ENCODE measurements at regions not wholly inside any gene's neighbourhood (a gene's known extent, or its start where the extent isn't known, plus 50 kb on each side); places are given as distances from the start of the nearest gene placed in this dataset.

DNA sequence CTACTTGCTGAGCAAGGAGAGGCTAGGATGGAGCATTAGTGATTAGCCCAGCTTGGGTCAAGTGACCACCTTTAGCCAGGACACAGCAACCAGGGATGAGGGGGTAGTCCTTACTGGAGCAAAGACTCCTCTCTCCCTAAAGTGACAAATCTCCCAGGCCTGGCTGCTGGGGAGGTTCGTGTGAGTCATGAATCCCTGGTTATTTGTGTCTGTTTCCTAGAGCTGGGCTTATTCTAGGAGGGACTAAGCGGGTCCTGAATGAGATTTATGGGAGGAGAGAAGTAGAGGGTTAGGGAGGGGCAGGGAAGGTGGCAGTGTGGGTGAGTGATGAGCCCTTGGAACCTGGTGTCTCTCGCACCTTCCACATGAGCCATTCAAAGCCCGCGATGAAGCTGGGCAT is 487.3 kb downstream of the TSHZ3 start:
- Histone ChIP-seq H3K4me3 (no peak overlapping the region), H3K4me2 (no peak overlapping the region), H3K4me1 (ENCODE audit: insufficient read depth) (no peaks in the 10 kb centered on the region), H3K27ac (no peak overlapping the region), H3K9me3 (ENCODE audit: low read depth) (no peaks in the 10 kb centered on the region), H4K20me1 (ENCODE audit: insufficient read depth, poor library complexity, severe bottlenecking) (no peaks in the 10 kb centered on the region), H3K9me2 (replicated peaks; ENCODE audit: insufficient read depth) (no peaks in the 10 kb centered on the region), H3K27me3 (no peaks in the 10 kb centered on the region), H3K36me3 (replicated peaks; ENCODE audit: insufficient read depth, low read depth) (no peaks in the 10 kb centered on the region), H3K79me2 (no peaks in the 10 kb centered on the region), H2AFZ (no peak overlapping the region)
- no peak for DNase-seq (ENCODE audit: low spot score)
- 83% methylated on average over 5 of the region's 5 CpGs for WGBS (ENCODE audit: low lambda C conversion rate, missing lambda C conversion rate)
- TF ChIP-seq EZH2 (IDR thresholded peaks at IDR 0.05; ENCODE audit: borderline replicate concordance) (no peak), CTCF (IDR thresholded peaks at IDR 0.05; ENCODE audit: poor library complexity) (no peak), EZH2phosphoT487 (IDR thresholded peaks at IDR 0.05; ENCODE audit: low read depth, severe bottlenecking, unreplicated experiment) (no peak)

DNA sequence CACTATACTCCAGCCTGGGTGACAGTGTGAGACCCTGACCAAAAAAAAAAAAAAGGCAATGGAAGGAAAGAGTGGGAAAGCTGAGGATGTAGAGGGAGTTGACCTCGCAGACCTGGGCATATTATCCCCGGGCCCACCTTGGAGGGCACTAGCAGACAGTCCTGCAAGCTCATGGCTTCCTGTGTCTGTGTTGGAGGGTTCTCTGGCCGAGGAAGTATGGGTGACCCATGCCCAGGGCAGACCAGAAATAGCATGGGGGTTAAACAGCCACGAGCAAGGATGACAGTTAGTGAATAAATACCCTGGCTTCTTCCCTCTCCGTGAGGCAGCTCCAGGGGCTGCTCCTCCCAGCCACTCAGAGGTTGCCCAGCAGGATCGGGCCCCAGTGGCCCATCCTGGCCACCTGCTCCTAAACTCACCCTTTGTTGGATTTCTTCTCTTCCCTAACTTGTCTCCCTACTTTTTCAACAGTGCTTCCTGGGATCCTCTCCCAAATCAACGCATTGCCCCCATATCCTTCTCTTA is 485.8 kb downstream of the ZNF536 start:
- Histone ChIP-seq H3K4me2 (no peak overlapping the region), H3K79me2 (no peaks in the 10 kb centered on the region), H2AFZ (no peak overlapping the region), H3K36me3 (replicated peaks; ENCODE audit: insufficient read depth, low read depth) (no peaks in the 10 kb centered on the region), H3K27me3 (no peaks in the 10 kb centered on the region), H4K20me1 (ENCODE audit: insufficient read depth, poor library complexity, severe bottlenecking) (no peaks in the 10 kb centered on the region), H3K9me3 (ENCODE audit: low read depth) (no peaks in the 10 kb centered on the region), H3K9me2 (replicated peaks; ENCODE audit: insufficient read depth) (no peaks in the 10 kb centered on the region), H3K27ac (no peak overlapping the region), H3K4me1 (ENCODE audit: insufficient read depth) (no peaks in the 10 kb centered on the region), H3K4me3 (no peak overlapping the region)
- WGBS (ENCODE audit: low lambda C conversion rate, missing lambda C conversion rate), result 86% methylated on average over 7 of the region's 7 CpGs
- no peak for TF ChIP-seq EZH2 (IDR thresholded peaks at IDR 0.05; ENCODE audit: borderline replicate concordance)
- no peak for TF ChIP-seq EZH2phosphoT487 (IDR thresholded peaks at IDR 0.05; ENCODE audit: low read depth, severe bottlenecking, unreplicated experiment)
- no peak for DNase-seq (ENCODE audit: low spot score)

- no peak overlapping the region for H3K4me2 ChIP-seq
- H3K36me3 ChIP-seq (replicated peaks; ENCODE audit: insufficient read depth, low read depth), result no peaks in the 10 kb centered on the region
- no peak overlapping the region for H3K27ac ChIP-seq
- H3K27me3 ChIP-seq, result no peaks in the 10 kb centered on the region
- no peaks in the 10 kb centered on the region for H3K4me1 ChIP-seq (ENCODE audit: insufficient read depth)
- no peak overlapping the region for H2AFZ ChIP-seq
- TF ChIP-seq CTCF (IDR thresholded peaks at IDR 0.05; ENCODE audit: poor library complexity) (no peak), EZH2phosphoT487 (IDR thresholded peaks at IDR 0.05; ENCODE audit: low read depth, severe bottlenecking, unreplicated experiment) (no peak), EZH2 (IDR thresholded peaks at IDR 0.05; ENCODE audit: borderline replicate concordance) (no peak)
- H3K9me2 ChIP-seq (replicated peaks; ENCODE audit: insufficient read depth), result no peaks in the 10 kb centered on the region
- no peak overlapping the region for H3K4me3 ChIP-seq
- no peaks in the 10 kb centered on the region for H3K79me2 ChIP-seq
- no peak for DNase-seq (ENCODE audit: low spot score)
- H4K20me1 ChIP-seq (ENCODE audit: insufficient read depth, poor library complexity, severe bottlenecking), result no peaks in the 10 kb centered on the region
- no peaks in the 10 kb centered on the region for H3K9me3 ChIP-seq (ENCODE audit: low read depth)
- WGBS (ENCODE audit: low lambda C conversion rate, missing lambda C conversion rate), result 91% methylated on average over 6 of the region's 6 CpGs
These were observed 485.2 kb downstream of the ZNF536 start for GRCh38 chr19:30857388-30857787.

- 97% methylated on average over 3 of the region's 3 CpGs for WGBS (ENCODE audit: low lambda C conversion rate, missing lambda C conversion rate)
- Histone ChIP-seq H3K27me3 (no peaks in the 10 kb centered on the region), H3K9me3 (ENCODE audit: low read depth) (no peaks in the 10 kb centered on the region), H3K9me2 (replicated peaks; ENCODE audit: insufficient read depth) (no peaks in the 10 kb centered on the region), H3K4me3 (no peak overlapping the region), H3K27ac (no peak overlapping the region), H3K79me2 (no peaks in the 10 kb centered on the region), H2AFZ (no peak overlapping the region), H4K20me1 (ENCODE audit: insufficient read depth, poor library complexity, severe bottlenecking) (no peaks in the 10 kb centered on the region), H3K36me3 (replicated peaks; ENCODE audit: insufficient read depth, low read depth) (no peaks in the 10 kb centered on the region), H3K4me2 (no peak overlapping the region), H3K4me1 (ENCODE audit: insufficient read depth) (no peaks in the 10 kb centered on the region)
- no peak for TF ChIP-seq EZH2phosphoT487 (IDR thresholded peaks at IDR 0.05; ENCODE audit: low read depth, severe bottlenecking, unreplicated experiment)
- DNase-seq (ENCODE audit: low spot score), result no peak
These were observed 484.6 kb downstream of the ZNF536 start for GRCh38 chr19:30856786-30857185.

Data from hepatocyte (in vitro differentiated cells).